ENCODE measurements at regions not wholly inside any gene's neighbourhood (a gene's known extent, or its start where the extent isn't known, plus 50 kb on each side); places are given as distances from the start of the nearest gene placed in this dataset.

DNA sequence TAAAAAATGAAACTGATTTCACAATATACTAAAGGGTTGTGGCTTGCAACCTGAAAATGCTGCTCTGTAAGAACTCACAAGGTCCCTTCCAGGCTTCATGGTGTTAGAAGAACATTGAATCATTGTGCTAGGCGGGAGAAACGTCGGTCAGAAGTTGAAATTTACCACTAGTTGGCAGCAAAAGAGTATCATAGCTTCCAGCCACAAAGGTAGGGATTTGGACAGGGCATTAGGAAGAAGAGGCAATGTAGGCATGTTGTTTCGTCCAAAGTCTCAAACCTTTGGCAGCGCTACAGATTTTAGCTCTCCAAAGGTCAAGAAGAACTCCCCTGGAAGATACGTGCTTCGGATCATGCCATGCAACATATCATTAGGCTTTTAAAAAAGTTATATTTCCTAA is 62.5 kb upstream of the ZP4 start:
- WGBS, result 74% methylated on average over 7 of the region's 7 CpGs

More for the DNA sequence above, 62.5 kb upstream of the ZP4 start:
- H3K4me1 ChIP-seq (replicated peaks), result no peaks in the 10 kb centered on the region
- H3K9me3 ChIP-seq, result no peaks in the 10 kb centered on the region
- H3K27me3 ChIP-seq (replicated peaks; ENCODE audit: insufficient read depth), result no peaks in the 10 kb centered on the region
- DNase-seq (ENCODE audit: low spot score), result no peak
- TF ChIP-seq, protein P1, sequence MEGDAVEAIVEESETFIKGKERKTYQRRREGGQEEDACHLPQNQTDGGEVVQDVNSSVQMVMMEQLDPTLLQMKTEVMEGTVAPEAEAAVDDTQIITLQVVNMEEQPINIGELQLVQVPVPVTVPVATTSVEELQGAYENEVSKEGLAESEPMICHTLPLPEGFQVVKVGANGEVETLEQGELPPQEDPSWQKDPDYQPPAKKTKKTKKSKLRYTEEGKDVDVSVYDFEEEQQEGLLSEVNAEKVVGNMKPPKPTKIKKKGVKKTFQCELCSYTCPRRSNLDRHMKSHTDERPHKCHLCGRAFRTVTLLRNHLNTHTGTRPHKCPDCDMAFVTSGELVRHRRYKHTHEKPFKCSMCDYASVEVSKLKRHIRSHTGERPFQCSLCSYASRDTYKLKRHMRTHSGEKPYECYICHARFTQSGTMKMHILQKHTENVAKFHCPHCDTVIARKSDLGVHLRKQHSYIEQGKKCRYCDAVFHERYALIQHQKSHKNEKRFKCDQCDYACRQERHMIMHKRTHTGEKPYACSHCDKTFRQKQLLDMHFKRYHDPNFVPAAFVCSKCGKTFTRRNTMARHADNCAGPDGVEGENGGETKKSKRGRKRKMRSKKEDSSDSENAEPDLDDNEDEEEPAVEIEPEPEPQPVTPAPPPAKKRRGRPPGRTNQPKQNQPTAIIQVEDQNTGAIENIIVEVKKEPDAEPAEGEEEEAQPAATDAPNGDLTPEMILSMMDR (IDR thresholded peaks at IDR 0.05), result no peak
- TF ChIP-seq POLR2AphosphoS5 (IDR thresholded peaks at IDR 0.05) (no peak), POLR2A (IDR thresholded peaks at IDR 0.05) (no peak)
- intact Hi-C loops (cut with DNase I), result no loop called here
- no peak overlapping the region for H3K27ac ChIP-seq
- no peaks in the 10 kb centered on the region for H3K36me3 ChIP-seq
- H3K4me3 ChIP-seq, result no peak overlapping the region

Small RNA genes lying in the stretch of these regions (small RNA-seq; reads per million reads assigned to genes)
- gene AL356010.1, result 0 reads per million in 2 donors
- 0 reads per million in 2 donors for gene AL590135.1
- gene RNU6-725P, result 0 reads per million in 2 donors
